ENCODE measurements at regions not wholly inside any gene's neighbourhood (a gene's known extent, or its start where the extent isn't known, plus 50 kb on each side); places are given as distances from the start of the nearest gene placed in this dataset.
"Not testable (repeated sequence)": the region's sequence is repeated elsewhere in the genome, so short reads cannot be mapped to it uniquely, and the experiment has no call there.

GRCh38 chr2:211014906-211015305 is 458.5 kb downstream of the CPS1 start:
- H3K4me3 ChIP-seq (ENCODE audit: low read depth, low read length): no peak overlapping the region
- DNase-seq (ENCODE audit: low read depth): no peak
- TF ChIP-seq CTCF (IDR thresholded peaks at IDR 0.05; ENCODE audit: low read depth, low read length, missing control alignments): no peak

- DNase-seq (ENCODE audit: low read depth); H3K4me3 ChIP-seq (ENCODE audit: low read depth, low read length): not testable (repeated sequence)
These were observed 468.7 kb downstream of the CPS1 start for GRCh38 chr2:211025089-211025488.

GRCh38 chr2:211026109-211026508 is 469.7 kb downstream of the CPS1 start:
- no peak for DNase-seq (ENCODE audit: low read depth)
- TF ChIP-seq CTCF (IDR thresholded peaks at IDR 0.05; ENCODE audit: low read depth, low read length, missing control alignments): no peak
- H3K4me3 ChIP-seq (ENCODE audit: low read depth, low read length): no peak overlapping the region

- no peak for DNase-seq (ENCODE audit: low read depth)
- H3K4me3 ChIP-seq (ENCODE audit: low read depth, low read length): no peak overlapping the region
- TF ChIP-seq CTCF (IDR thresholded peaks at IDR 0.05; ENCODE audit: low read depth, low read length, missing control alignments): no peak
These were observed 471.6 kb downstream of the CPS1 start for GRCh38 chr2:211027976-211028375.

GRCh38 chr2:211033765-211034164 is 477.4 kb downstream of the CPS1 start:
- no peak for TF ChIP-seq CTCF (IDR thresholded peaks at IDR 0.05; ENCODE audit: low read depth, low read length, missing control alignments)

GRCh38 chr2:211035548-211036185 is 479.3 kb downstream of the CPS1 start:
- no peak for DNase-seq (ENCODE audit: low read depth)
- TF ChIP-seq CTCF (IDR thresholded peaks at IDR 0.05; ENCODE audit: low read depth, low read length, missing control alignments): peak; percentile 58
- H3K4me3 ChIP-seq (ENCODE audit: low read depth, low read length): no peak overlapping the region

More at GRCh38 chr2:211033765-211034164, 477.4 kb downstream of the CPS1 start:
- DNase-seq (ENCODE audit: low read depth): no peak
- no peak overlapping the region for H3K4me3 ChIP-seq (ENCODE audit: low read depth, low read length)

GRCh38 chr2:211045025-211045424 is 488.6 kb downstream of the CPS1 start:
- H3K4me3 ChIP-seq (ENCODE audit: low read depth, low read length): no peak overlapping the region
- TF ChIP-seq CTCF (IDR thresholded peaks at IDR 0.05; ENCODE audit: low read depth, low read length, missing control alignments): no peak
- DNase-seq (ENCODE audit: low read depth): no peak

Data from GM12864 (cell line).